ENCODE measurements at regions not wholly inside any gene's neighbourhood (a gene's known extent, or its start where the extent isn't known, plus 50 kb on each side); places are given as distances from the start of the nearest gene placed in this dataset.
"Not testable (repeated sequence)": the region's sequence is repeated elsewhere in the genome, so short reads cannot be mapped to it uniquely, and the experiment has no call there.

- DNase-seq (ENCODE audit: low spot score): peak; percentile 69
Measured at GRCh38 chr11:122441666-122442035, 213.9 kb upstream of the UBASH3B start.

GRCh38 chr11:122440811-122441665, 214.5 kb upstream of the UBASH3B start:
- DNase-seq (ENCODE audit: low spot score): peak; percentile 81

- DNase-seq (ENCODE audit: low spot score): peak; percentile 72
Measured at GRCh38 chr11:122439866-122440810, 215.4 kb upstream of the UBASH3B start.

- DNase-seq (ENCODE audit: low spot score): peak; percentile 18
Measured at GRCh38 chr11:122436188-122436555, 219.3 kb upstream of the UBASH3B start.

- no peak for DNase-seq (ENCODE audit: low spot score)
Measured at GRCh38 chr11:122435540-122436187, 219.9 kb upstream of the UBASH3B start.

GRCh38 chr11:122434786-122435185, 220.7 kb upstream of the UBASH3B start:
- no peak for DNase-seq (ENCODE audit: low spot score)

GRCh38 chr11:122430490-122430889, 225.0 kb upstream of the UBASH3B start:
- no peak for DNase-seq (ENCODE audit: low spot score)

GRCh38 chr11:122426073-122426472, 229.4 kb upstream of the UBASH3B start:
- no peak for DNase-seq (ENCODE audit: low spot score)

GRCh38 chr11:122424636-122425035, 230.9 kb upstream of the UBASH3B start:
- DNase-seq (ENCODE audit: low spot score): no peak

GRCh38 chr11:122423886-122424285, 231.6 kb upstream of the UBASH3B start:
- DNase-seq (ENCODE audit: low spot score): no peak

- no peak for DNase-seq (ENCODE audit: low spot score)
Measured at GRCh38 chr11:122423273-122423672, 232.2 kb upstream of the UBASH3B start.

GRCh38 chr11:122422682-122423081, 232.8 kb upstream of the UBASH3B start:
- DNase-seq (ENCODE audit: low spot score): no peak

GRCh38 chr11:122421702-122422101, 233.8 kb upstream of the UBASH3B start:
- DNase-seq (ENCODE audit: low spot score): no peak

GRCh38 chr11:122418032-122418431, 237.5 kb upstream of the UBASH3B start:
- no peak for DNase-seq (ENCODE audit: low spot score)

- no peak for DNase-seq (ENCODE audit: low spot score)
Measured at GRCh38 chr11:122414406-122415018, 241.0 kb upstream of the UBASH3B start.

GRCh38 chr11:122413677-122414076, 241.8 kb upstream of the UBASH3B start:
- no peak for DNase-seq (ENCODE audit: low spot score)

- no peak for DNase-seq (ENCODE audit: low spot score)
Measured at GRCh38 chr11:122412581-122412980, 242.9 kb upstream of the UBASH3B start.

GRCh38 chr11:122406466-122406865, 249.1 kb upstream of the UBASH3B start:
- no peak for DNase-seq (ENCODE audit: low spot score)

GRCh38 chr11:122405547-122406341, 249.8 kb upstream of the UBASH3B start:
- DNase-seq (ENCODE audit: low spot score): no peak

GRCh38 chr11:122404571-122404970, 251.0 kb upstream of the UBASH3B start:
- no peak for DNase-seq (ENCODE audit: low spot score)

- not testable (repeated sequence) for DNase-seq (ENCODE audit: low spot score)
Measured at GRCh38 chr11:122401581-122401980, 253.9 kb upstream of the UBASH3B start.
